ENCODE measurements at regions not wholly inside any gene's neighbourhood (a gene's known extent, or its start where the extent isn't known, plus 50 kb on each side); places are given as distances from the start of the nearest gene placed in this dataset.

- no peak overlapping the region for H3K9ac ChIP-seq (ENCODE audit: low read length)
- no peak for DNase-seq
- no peak overlapping the region for H3K27ac ChIP-seq (ENCODE audit: low read length)
- H3K4me3 ChIP-seq (ENCODE audit: low read length), result no peak overlapping the region
- no peaks in the 10 kb centered on the region for H3K9me2 ChIP-seq (replicated peaks; ENCODE audit: insufficient read depth, low read length)
- TF ChIP-seq EZH2phosphoT487 (IDR thresholded peaks at IDR 0.05; ENCODE audit: low read length), result no peak
- no peak for TF ChIP-seq EZH2 (optimal IDR thresholded peaks at IDR 0.05; ENCODE audit: low read depth, low read length)
- TF ChIP-seq CTCF (IDR thresholded peaks at IDR 0.05; ENCODE audit: low read length), result no peak
- no peaks in the 10 kb centered on the region for H3F3A ChIP-seq (ENCODE audit: insufficient read depth, low read length)
- H3K4me1 ChIP-seq (ENCODE audit: low read length), result no peaks in the 10 kb centered on the region
- H3K9me3 ChIP-seq (replicated peaks; ENCODE audit: insufficient read depth, low read length), result no peaks in the 10 kb centered on the region
- no peak overlapping the region for H3K4me2 ChIP-seq (ENCODE audit: low read depth, low read length)
- no peak overlapping the region for H2AFZ ChIP-seq (ENCODE audit: low read length)
- no peaks in the 10 kb centered on the region for H4K20me1 ChIP-seq (ENCODE audit: insufficient read depth, low read length)
- H3K36me3 ChIP-seq (replicated peaks; ENCODE audit: insufficient read depth, low read length), result no peaks in the 10 kb centered on the region
- no peaks in the 10 kb centered on the region for H3K79me2 ChIP-seq (ENCODE audit: low read length)
- no peaks in the 10 kb centered on the region for H3K27me3 ChIP-seq (replicated peaks; ENCODE audit: insufficient read depth, low read length)
Observed at GRCh38 chr15:69602921-69603320, 150.3 kb downstream of the RPLP1 start.

GRCh38 chr15:69603369-69604071 is 150.9 kb downstream of the RPLP1 start:
- no peak for TF ChIP-seq EZH2phosphoT487 (IDR thresholded peaks at IDR 0.05; ENCODE audit: low read length)
- TF ChIP-seq EZH2 (optimal IDR thresholded peaks at IDR 0.05; ENCODE audit: low read depth, low read length), result no peak
- TF ChIP-seq CTCF (IDR thresholded peaks at IDR 0.05; ENCODE audit: low read length), result no peak
- H3K27me3 ChIP-seq (replicated peaks; ENCODE audit: insufficient read depth, low read length), result no peaks in the 10 kb centered on the region

GRCh38 chr15:69604072-69604411 is 151.4 kb downstream of the RPLP1 start:
- Histone ChIP-seq H4K20me1 (ENCODE audit: insufficient read depth, low read length) (no peaks in the 10 kb centered on the region), H3K9me2 (replicated peaks; ENCODE audit: insufficient read depth, low read length) (no peaks in the 10 kb centered on the region), H3K9ac (ENCODE audit: low read length) (no peak overlapping the region), H3K36me3 (replicated peaks; ENCODE audit: insufficient read depth, low read length) (no peaks in the 10 kb centered on the region), H3K27me3 (replicated peaks; ENCODE audit: insufficient read depth, low read length) (no peaks in the 10 kb centered on the region), H3F3A (ENCODE audit: insufficient read depth, low read length) (no peaks in the 10 kb centered on the region), H3K4me2 (ENCODE audit: low read depth, low read length) (no peak overlapping the region), H3K4me3 (ENCODE audit: low read length) (no peak overlapping the region), H2AFZ (ENCODE audit: low read length) (no peak overlapping the region), H3K79me2 (ENCODE audit: low read length) (no peaks in the 10 kb centered on the region), H3K27ac (ENCODE audit: low read length) (no peak overlapping the region), H3K4me1 (ENCODE audit: low read length) (no peaks in the 10 kb centered on the region), H3K9me3 (replicated peaks; ENCODE audit: insufficient read depth, low read length) (no peaks in the 10 kb centered on the region)
- no peak for DNase-seq
- TF ChIP-seq EZH2phosphoT487 (IDR thresholded peaks at IDR 0.05; ENCODE audit: low read length), result no peak
- TF ChIP-seq CTCF (IDR thresholded peaks at IDR 0.05; ENCODE audit: low read length), result peak; percentile 32; the same call in 1 of the 2 replicates
- TF ChIP-seq EZH2 (optimal IDR thresholded peaks at IDR 0.05; ENCODE audit: low read depth, low read length), result no peak

More at GRCh38 chr15:69603369-69604071, 150.9 kb downstream of the RPLP1 start:
- Histone ChIP-seq H3F3A (ENCODE audit: insufficient read depth, low read length) (no peaks in the 10 kb centered on the region), H2AFZ (ENCODE audit: low read length) (no peak overlapping the region), H4K20me1 (ENCODE audit: insufficient read depth, low read length) (no peaks in the 10 kb centered on the region), H3K79me2 (ENCODE audit: low read length) (no peaks in the 10 kb centered on the region), H3K36me3 (replicated peaks; ENCODE audit: insufficient read depth, low read length) (no peaks in the 10 kb centered on the region), H3K9me3 (replicated peaks; ENCODE audit: insufficient read depth, low read length) (no peaks in the 10 kb centered on the region), H3K27ac (ENCODE audit: low read length) (no peak overlapping the region), H3K4me3 (ENCODE audit: low read length) (no peak overlapping the region), H3K9ac (ENCODE audit: low read length) (no peak overlapping the region), H3K4me1 (ENCODE audit: low read length) (no peaks in the 10 kb centered on the region), H3K9me2 (replicated peaks; ENCODE audit: insufficient read depth, low read length) (no peaks in the 10 kb centered on the region), H3K4me2 (ENCODE audit: low read depth, low read length) (no peak overlapping the region)
- no peak for DNase-seq

All from MM.1S (cell line).